Body of pancreas (tissue), 4 donors: ENCODE measurements at regions not wholly inside any gene's neighbourhood (a gene's known extent, or its start where the extent isn't known, plus 50 kb on each side); places are given as distances from the start of the nearest gene placed in this dataset.

Experiments
- ATAC-seq: fragments of 150-250 bp; one replicate; pipeline ENCODE4 v1.9.1; 2016
- DNase-seq, 4 donors: peaks; one replicate each; pipeline ENCODE4 v3.0.0-alpha.2; 2019
- H3K27ac ChIP-seq, 4 donors: fragments of 200-600 bp; sonication (generic); 1 replicate in 3 of 4; 2 replicates in 1 of 4; pipeline versions ENCODE4 v1.5.1 to v1.6.1; 2016 to 2019; ENCODE audit warnings: mild to moderate bottlenecking in 1 of 4, mixed read lengths in 1 of 4, moderate library complexity in 1 of 4
- H3K27me3 ChIP-seq, 2 donors: fragments of 200-600 bp; sonication (generic); one replicate each; pipeline ENCODE4 v1.6.0; 2016; ENCODE audit warnings: mild to moderate bottlenecking in 1 of 2
- H3K36me3 ChIP-seq, 2 donors: fragments of 200-600 bp; sonication (generic); replicated peaks in 1 of 2; 2 replicates each; pipeline ENCODE4 v1.5.1; 2016; ENCODE audit warnings: low read depth in 2 of 2; ENCODE audit not compliant: insufficient read depth in 1 of 2
- H3K4me1 ChIP-seq: fragments of 200-600 bp; sonication (generic); one replicate; pipeline ENCODE4 v1.6.0; 2016
- H3K4me3 ChIP-seq, 2 donors: fragments of 200-600 bp; sonication (generic); 1 replicate in 1 of 2; 2 replicates in 1 of 2; pipeline ENCODE4 v1.5.1; 2016 to 2019
- H3K9me3 ChIP-seq, 3 donors: fragments of 200-600 bp; sonication (generic); 1 replicate in 2 of 3; 2 replicates in 1 of 3; pipeline ENCODE4 v1.5.1; 2016
- POLR2A ChIP-seq, 3 donors: fragments of 450-650 bp; IDR thresholded peaks; one replicate each; pipeline ENCODE4 v1.6.1; 2016; ENCODE audit warnings: antibody characterized with exemption in 3 of 3, mild to moderate bottlenecking in 2 of 3
- WGBS, 2 donors: methylation state at CpG; one replicate each; pipeline ENCODE4 v1.1.5; 2017; 5-methylcytosine and 5-hydroxymethylcytosine counted together
- intact Hi-C: fragments of 100-400 bp; cut with DNase I; formaldehyde crosslinking; loops from one replicate; pipeline ENCODE4 v1.15.1; 2023
- TF ChIP-seq, protein P1 (sequence below), 7 experiments: fragments of 450-650 bp in 4 of 7; fragments of 200-600 bp in 3 of 7; sonication (generic) in 3 of 7; IDR thresholded peaks; one replicate each; pipeline ENCODE4 v1.5.1; 2016 to 2019; ENCODE audit warnings: antibody characterized with exemption in 7 of 7

GRCh38 chr6:68427630-68428029, 207.5 kb upstream of the ADGRB3 start:
- no peaks in the 10 kb centered on the region for H3K9me3 ChIP-seq
- DNase-seq (no peak), ATAC-seq (no peak)
- intact Hi-C loops: no loop called here
- TF ChIP-seq, protein P1, sequence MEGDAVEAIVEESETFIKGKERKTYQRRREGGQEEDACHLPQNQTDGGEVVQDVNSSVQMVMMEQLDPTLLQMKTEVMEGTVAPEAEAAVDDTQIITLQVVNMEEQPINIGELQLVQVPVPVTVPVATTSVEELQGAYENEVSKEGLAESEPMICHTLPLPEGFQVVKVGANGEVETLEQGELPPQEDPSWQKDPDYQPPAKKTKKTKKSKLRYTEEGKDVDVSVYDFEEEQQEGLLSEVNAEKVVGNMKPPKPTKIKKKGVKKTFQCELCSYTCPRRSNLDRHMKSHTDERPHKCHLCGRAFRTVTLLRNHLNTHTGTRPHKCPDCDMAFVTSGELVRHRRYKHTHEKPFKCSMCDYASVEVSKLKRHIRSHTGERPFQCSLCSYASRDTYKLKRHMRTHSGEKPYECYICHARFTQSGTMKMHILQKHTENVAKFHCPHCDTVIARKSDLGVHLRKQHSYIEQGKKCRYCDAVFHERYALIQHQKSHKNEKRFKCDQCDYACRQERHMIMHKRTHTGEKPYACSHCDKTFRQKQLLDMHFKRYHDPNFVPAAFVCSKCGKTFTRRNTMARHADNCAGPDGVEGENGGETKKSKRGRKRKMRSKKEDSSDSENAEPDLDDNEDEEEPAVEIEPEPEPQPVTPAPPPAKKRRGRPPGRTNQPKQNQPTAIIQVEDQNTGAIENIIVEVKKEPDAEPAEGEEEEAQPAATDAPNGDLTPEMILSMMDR (IDR thresholded peaks at IDR 0.05): no peak
- no peaks in the 10 kb centered on the region for H3K27me3 ChIP-seq
- H3K4me3 ChIP-seq: no peak overlapping the region
- H3K4me1 ChIP-seq: no peaks in the 10 kb centered on the region
- H3K36me3 ChIP-seq: no peaks in the 10 kb centered on the region
- H3K27ac ChIP-seq: no peak overlapping the region

GRCh38 chr6:68410021-68410420, 225.1 kb upstream of the ADGRB3 start:
- intact Hi-C loops: no loop called here
- no peaks in the 10 kb centered on the region for H3K9me3 ChIP-seq
- WGBS, 2 donors: 58 to 59% methylated on average over 2 of the region's 2 CpGs
- DNase-seq (no peak), ATAC-seq (no peak)
- no peaks in the 10 kb centered on the region for H3K4me1 ChIP-seq
- H3K27ac ChIP-seq: no peak overlapping the region
- H3K36me3 ChIP-seq: no peaks in the 10 kb centered on the region
- no peaks in the 10 kb centered on the region for H3K27me3 ChIP-seq
- no peak for TF ChIP-seq POLR2A (IDR thresholded peaks at IDR 0.05)
- TF ChIP-seq, protein P1 (IDR thresholded peaks at IDR 0.05): no peak
- H3K4me3 ChIP-seq: no peak overlapping the region

GRCh38 chr6:68400396-68400795, 234.7 kb upstream of the ADGRB3 start:
- Histone ChIP-seq H3K9me3 (no peaks in the 10 kb centered on the region), H3K27ac (no peak overlapping the region), H3K4me3 (no peak overlapping the region), H3K27me3 (no peaks in the 10 kb centered on the region), H3K36me3 (no peaks in the 10 kb centered on the region), H3K4me1 (no peaks in the 10 kb centered on the region)
- TF ChIP-seq, protein P1 (IDR thresholded peaks at IDR 0.05): no peak
- TF ChIP-seq POLR2A (IDR thresholded peaks at IDR 0.05): no peak
- ATAC-seq (no peak), DNase-seq (no peak)
- whole genome bisulfite sequencing, 2 donors: 64 to 80% methylated on average over 2 of the region's 2 CpGs
- intact Hi-C loops: no loop called here

- no peak for DNase-seq
- H3K27me3 ChIP-seq: no peaks in the 10 kb centered on the region
- ATAC-seq: no peak
- H3K36me3 ChIP-seq: no peaks in the 10 kb centered on the region
- no peak overlapping the region for H3K27ac ChIP-seq
- TF ChIP-seq POLR2A (IDR thresholded peaks at IDR 0.05): no peak
- TF ChIP-seq, protein P1 (IDR thresholded peaks at IDR 0.05): no peak
- no peak overlapping the region for H3K4me3 ChIP-seq
- no peaks in the 10 kb centered on the region for H3K4me1 ChIP-seq
- intact Hi-C loops: no loop called here
- H3K9me3 ChIP-seq: no peaks in the 10 kb centered on the region
Observed at GRCh38 chr6:68391953-68392352, 243.1 kb upstream of the ADGRB3 start.

DNA sequence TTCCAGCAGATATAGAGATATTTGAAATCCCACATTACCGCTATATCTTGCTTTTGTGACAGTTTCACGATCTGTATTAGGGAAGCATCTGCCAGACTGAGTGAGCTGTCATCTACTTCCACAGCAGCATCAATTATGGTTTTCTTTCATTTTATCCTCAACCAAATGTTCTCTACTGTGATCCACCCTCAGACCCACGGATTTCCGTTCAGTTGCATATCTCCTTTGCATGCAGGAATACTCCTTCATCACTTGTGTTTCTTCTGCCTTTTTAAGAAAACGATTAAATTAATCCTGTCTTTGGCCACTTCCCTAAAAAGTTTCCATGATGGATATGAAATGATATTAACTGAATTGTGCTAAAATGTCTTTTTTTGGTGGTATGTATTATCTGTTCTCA, 262.1 kb upstream of the ADGRB3 start:
- Histone ChIP-seq H3K9me3 (no peaks in the 10 kb centered on the region), H3K27ac (no peak overlapping the region), H3K4me1 (no peaks in the 10 kb centered on the region), H3K27me3 (no peaks in the 10 kb centered on the region), H3K36me3 (no peaks in the 10 kb centered on the region), H3K4me3 (no peak overlapping the region)
- WGBS, 2 donors: 55 to 63% methylated on average over 5 of the region's 5 CpGs
- TF ChIP-seq, protein P1 (IDR thresholded peaks at IDR 0.05): no peak
- TF ChIP-seq POLR2A (IDR thresholded peaks at IDR 0.05): no peak
- ATAC-seq (no peak), DNase-seq (no peak)
- intact Hi-C loops: no loop called here
